ENCODE measurements at regions not wholly inside any gene's neighbourhood (a gene's known extent, or its start where the extent isn't known, plus 50 kb on each side); places are given as distances from the start of the nearest gene placed in this dataset.

DNA sequence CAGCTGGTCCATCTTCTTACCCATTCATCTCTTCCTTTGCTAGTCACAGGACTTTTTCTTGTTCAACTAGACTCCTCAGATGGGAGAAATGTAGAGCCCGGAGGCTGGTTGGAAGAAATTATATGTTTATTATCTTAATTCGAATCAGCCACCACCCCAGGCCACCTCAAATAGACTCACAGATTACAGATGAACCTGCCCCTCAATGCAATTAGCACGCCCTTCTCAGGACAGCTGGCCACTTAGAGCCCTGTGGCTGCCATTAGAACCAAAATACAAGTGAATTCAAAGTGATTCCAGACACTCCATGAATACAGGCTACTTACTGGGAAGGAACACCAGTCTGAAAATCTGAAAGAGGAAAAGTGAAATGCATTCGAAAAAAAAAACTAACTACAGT is 176.4 kb downstream of the MAFB start:
- no peak for TF ChIP-seq POLR2A (IDR thresholded peaks at IDR 0.05)
- TF ChIP-seq, protein P1, sequence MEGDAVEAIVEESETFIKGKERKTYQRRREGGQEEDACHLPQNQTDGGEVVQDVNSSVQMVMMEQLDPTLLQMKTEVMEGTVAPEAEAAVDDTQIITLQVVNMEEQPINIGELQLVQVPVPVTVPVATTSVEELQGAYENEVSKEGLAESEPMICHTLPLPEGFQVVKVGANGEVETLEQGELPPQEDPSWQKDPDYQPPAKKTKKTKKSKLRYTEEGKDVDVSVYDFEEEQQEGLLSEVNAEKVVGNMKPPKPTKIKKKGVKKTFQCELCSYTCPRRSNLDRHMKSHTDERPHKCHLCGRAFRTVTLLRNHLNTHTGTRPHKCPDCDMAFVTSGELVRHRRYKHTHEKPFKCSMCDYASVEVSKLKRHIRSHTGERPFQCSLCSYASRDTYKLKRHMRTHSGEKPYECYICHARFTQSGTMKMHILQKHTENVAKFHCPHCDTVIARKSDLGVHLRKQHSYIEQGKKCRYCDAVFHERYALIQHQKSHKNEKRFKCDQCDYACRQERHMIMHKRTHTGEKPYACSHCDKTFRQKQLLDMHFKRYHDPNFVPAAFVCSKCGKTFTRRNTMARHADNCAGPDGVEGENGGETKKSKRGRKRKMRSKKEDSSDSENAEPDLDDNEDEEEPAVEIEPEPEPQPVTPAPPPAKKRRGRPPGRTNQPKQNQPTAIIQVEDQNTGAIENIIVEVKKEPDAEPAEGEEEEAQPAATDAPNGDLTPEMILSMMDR (IDR thresholded peaks at IDR 0.05): no peak
- no peak for TF ChIP-seq POLR2AphosphoS5 (IDR thresholded peaks at IDR 0.05)
- TF ChIP-seq EP300 (IDR thresholded peaks at IDR 0.05): no peak
- H3K27me3 ChIP-seq: no peaks in the 10 kb centered on the region
- H3K36me3 ChIP-seq: no peaks in the 10 kb centered on the region
- no peaks in the 10 kb centered on the region for H3K9me3 ChIP-seq
- no peak overlapping the region for H3K4me3 ChIP-seq
- H3K27ac ChIP-seq: no peak overlapping the region
- intact Hi-C loops (cut with DNase I): no loop called here
- no peaks in the 10 kb centered on the region for H3K4me1 ChIP-seq
- no peak for DNase-seq
- 79 to 83% methylated on average over 4 of the region's 4 CpGs for WGBS, 2 donors

DNA sequence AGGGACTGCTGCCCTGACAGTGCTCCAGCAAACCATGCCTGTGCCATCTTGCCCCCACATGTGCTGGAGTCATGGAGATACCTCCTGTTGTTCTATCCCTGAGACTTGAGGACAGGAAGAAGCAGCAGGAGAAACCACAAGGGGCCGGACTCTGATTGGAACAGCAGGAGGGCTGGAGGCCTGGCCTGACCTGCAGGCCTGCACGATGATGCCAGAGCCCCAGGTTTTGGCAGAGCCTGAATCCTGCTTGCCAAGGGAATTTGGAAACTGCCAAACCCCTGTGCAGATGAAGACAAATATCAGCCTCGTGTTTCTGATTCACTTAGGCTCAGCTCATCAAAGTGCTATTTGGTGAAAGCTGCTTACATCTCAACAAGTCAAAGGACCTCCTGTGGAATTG is 177.6 kb downstream of the MAFB start:
- Histone ChIP-seq H3K27me3 (no peaks in the 10 kb centered on the region), H3K4me1 (no peaks in the 10 kb centered on the region), H3K9me3 (no peaks in the 10 kb centered on the region), H3K27ac (no peak overlapping the region), H3K36me3 (no peaks in the 10 kb centered on the region), H3K4me3 (no peak overlapping the region)
- 67 to 73% methylated on average over 3 of the region's 3 CpGs for WGBS, 2 donors
- intact Hi-C loops (cut with DNase I): no loop called here
- DNase-seq: peak; percentile 71
- TF ChIP-seq POLR2A (IDR thresholded peaks at IDR 0.05): no peak
- TF ChIP-seq, protein P1 (IDR thresholded peaks at IDR 0.05): no peak
- no peak for TF ChIP-seq POLR2AphosphoS5 (IDR thresholded peaks at IDR 0.05)
- TF ChIP-seq EP300 (IDR thresholded peaks at IDR 0.05): no peak

DNA sequence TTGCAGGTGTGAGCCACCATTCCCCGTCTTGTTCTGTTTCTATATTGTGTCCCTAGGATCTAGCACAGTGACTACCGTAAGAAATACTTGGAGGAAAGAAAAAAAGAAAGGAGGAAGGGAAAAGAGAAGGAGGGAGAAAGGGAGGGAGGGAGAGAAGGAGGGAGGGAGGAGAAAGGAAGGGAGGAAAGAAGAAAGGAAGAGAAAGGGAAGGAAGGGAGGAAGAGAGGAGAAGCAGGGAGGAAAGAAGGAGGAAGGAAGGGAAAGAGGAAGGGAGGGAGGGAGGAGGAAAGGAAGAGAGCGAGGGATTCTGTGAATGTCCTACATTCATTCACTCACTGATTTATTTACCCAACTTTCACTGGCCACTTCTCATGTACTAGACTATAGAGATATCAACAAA is 178.4 kb downstream of the MAFB start:
- intact Hi-C loops (cut with DNase I): no loop called here
- Histone ChIP-seq H3K4me3 (no peak overlapping the region), H3K36me3 (no peaks in the 10 kb centered on the region), H3K9me3 (no peaks in the 10 kb centered on the region), H3K27me3 (no peaks in the 10 kb centered on the region), H3K4me1 (no peaks in the 10 kb centered on the region), H3K27ac (no peak overlapping the region)
- WGBS, 2 donors: 89 to 95% methylated on average over 3 of the region's 3 CpGs
- TF ChIP-seq POLR2AphosphoS5 (IDR thresholded peaks at IDR 0.05) (no peak), EP300 (IDR thresholded peaks at IDR 0.05) (no peak), POLR2A (IDR thresholded peaks at IDR 0.05) (no peak)
- TF ChIP-seq, protein P1 (IDR thresholded peaks at IDR 0.05): no peak
- no peak for DNase-seq

DNA sequence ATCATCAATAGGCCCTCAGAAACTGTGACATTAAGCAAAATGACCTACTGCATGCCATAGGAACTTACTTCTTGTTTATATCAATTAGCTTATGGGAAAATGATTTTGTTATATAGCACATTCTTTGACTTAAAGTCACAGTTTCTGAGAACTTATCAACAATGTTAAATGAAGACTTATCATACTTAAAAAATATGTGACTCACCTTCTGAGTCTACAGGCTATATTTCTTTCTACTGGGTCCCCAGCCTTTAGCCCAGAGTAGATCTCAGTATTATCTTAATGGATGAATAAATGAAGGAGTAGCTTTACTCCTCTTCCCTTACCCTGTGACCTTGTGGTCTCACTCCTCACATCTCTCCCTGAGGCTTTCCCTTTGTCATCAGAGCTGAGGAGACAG is 180.2 kb downstream of the MAFB start:
- Histone ChIP-seq H3K36me3 (no peaks in the 10 kb centered on the region), H3K27ac (no peak overlapping the region), H3K4me1 (no peaks in the 10 kb centered on the region), H3K4me3 (no peak overlapping the region), H3K27me3 (no peaks in the 10 kb centered on the region), H3K9me3 (no peaks in the 10 kb centered on the region)
- TF ChIP-seq EP300 (IDR thresholded peaks at IDR 0.05): no peak
- TF ChIP-seq POLR2A (IDR thresholded peaks at IDR 0.05): no peak
- no peak for TF ChIP-seq POLR2AphosphoS5 (IDR thresholded peaks at IDR 0.05)
- TF ChIP-seq, protein P1 (IDR thresholded peaks at IDR 0.05): no peak
- intact Hi-C loops (cut with DNase I): no loop called here
- DNase-seq: no peak

DNA sequence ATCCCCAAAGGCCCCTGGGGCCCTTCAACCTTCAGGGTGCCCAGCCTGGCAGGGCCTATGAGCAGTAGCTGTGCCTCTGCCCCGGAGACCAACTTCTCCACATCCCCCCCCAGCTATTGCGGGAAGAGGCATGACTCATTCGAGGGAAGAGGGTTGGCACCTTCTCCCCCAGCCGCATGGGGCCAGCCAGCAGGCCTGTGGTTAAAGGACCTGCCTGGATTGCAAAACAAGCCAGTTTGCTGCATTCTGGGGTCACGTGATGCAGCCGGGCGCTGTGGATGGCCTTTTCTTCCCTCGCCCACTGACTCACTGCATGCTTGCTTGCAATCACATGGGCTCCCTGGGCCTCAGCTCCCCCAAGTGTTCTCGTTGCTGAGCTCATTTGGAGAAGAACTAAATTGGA is 182.5 kb downstream of the MAFB start:
- 40 to 63% methylated on average over 9 of the region's 9 CpGs for WGBS, 2 donors
- H3K4me1 ChIP-seq: no peaks in the 10 kb centered on the region
- peak; percentile 95 for DNase-seq
- no peaks in the 10 kb centered on the region for H3K27me3 ChIP-seq
- intact Hi-C loops (cut with DNase I): no loop called here
- H3K27ac ChIP-seq: no peak overlapping the region
- no peaks in the 10 kb centered on the region for H3K36me3 ChIP-seq
- peak in 3 of 4 donors; percentile 10 to 70 (median 18) for TF ChIP-seq POLR2AphosphoS5 (IDR thresholded peaks at IDR 0.05)
- TF ChIP-seq EP300 (IDR thresholded peaks at IDR 0.05): peak in 1 of 4 donors; percentile 47
- TF ChIP-seq, protein P1 (IDR thresholded peaks at IDR 0.05): no peak
- H3K4me3 ChIP-seq: no peak overlapping the region
- no peaks in the 10 kb centered on the region for H3K9me3 ChIP-seq

All from sigmoid colon (tissue), 6 donors.